ENCODE measurements at regions not wholly inside any gene's neighbourhood (a gene's known extent, or its start where the extent isn't known, plus 50 kb on each side); places are given as distances from the start of the nearest gene placed in this dataset.

GRCh38 chr13:106262886-106263285 is 272.6 kb downstream of the EFNB2 start:
- TF ChIP-seq, protein P1, sequence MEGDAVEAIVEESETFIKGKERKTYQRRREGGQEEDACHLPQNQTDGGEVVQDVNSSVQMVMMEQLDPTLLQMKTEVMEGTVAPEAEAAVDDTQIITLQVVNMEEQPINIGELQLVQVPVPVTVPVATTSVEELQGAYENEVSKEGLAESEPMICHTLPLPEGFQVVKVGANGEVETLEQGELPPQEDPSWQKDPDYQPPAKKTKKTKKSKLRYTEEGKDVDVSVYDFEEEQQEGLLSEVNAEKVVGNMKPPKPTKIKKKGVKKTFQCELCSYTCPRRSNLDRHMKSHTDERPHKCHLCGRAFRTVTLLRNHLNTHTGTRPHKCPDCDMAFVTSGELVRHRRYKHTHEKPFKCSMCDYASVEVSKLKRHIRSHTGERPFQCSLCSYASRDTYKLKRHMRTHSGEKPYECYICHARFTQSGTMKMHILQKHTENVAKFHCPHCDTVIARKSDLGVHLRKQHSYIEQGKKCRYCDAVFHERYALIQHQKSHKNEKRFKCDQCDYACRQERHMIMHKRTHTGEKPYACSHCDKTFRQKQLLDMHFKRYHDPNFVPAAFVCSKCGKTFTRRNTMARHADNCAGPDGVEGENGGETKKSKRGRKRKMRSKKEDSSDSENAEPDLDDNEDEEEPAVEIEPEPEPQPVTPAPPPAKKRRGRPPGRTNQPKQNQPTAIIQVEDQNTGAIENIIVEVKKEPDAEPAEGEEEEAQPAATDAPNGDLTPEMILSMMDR (IDR thresholded peaks at IDR 0.05; ENCODE audit: poor library complexity, severe bottlenecking), result no peak
- ATAC-seq (ENCODE audit: low read depth), result no peak

DNA sequence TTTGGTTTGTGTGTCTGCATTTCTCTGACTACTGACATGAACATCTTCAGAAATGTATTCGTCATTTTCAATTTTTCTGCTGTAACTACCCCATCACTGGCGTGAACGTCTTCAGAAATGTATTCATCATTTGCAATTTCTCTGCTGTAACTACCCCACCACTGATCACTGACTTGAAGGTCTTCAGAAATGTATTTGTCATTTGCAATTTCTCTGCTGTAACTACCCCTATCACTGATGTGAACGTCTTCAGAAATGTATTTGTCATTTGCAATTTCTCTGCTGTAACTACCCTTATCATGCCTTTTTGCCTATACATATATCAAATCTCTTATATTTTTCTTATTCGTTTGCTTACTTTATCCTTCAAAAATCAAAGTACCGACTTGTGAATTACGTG is 274.0 kb downstream of the EFNB2 start:
- H3K36me3 ChIP-seq (ENCODE audit: low read depth), result no peaks in the 10 kb centered on the region
- H3K4me1 ChIP-seq (ENCODE audit: insufficient read depth, poor library complexity, severe bottlenecking), result no peaks in the 10 kb centered on the region
- H3K27ac ChIP-seq (ENCODE audit: poor library complexity, severe bottlenecking), result no peak overlapping the region
- DNase-seq (ENCODE audit: low spot score) (no peak), ATAC-seq (ENCODE audit: low read depth) (no peak)
- TF ChIP-seq, protein P1 (IDR thresholded peaks at IDR 0.05; ENCODE audit: poor library complexity, severe bottlenecking), result no peak
- H3K9me3 ChIP-seq (ENCODE audit: severe bottlenecking), result no peaks in the 10 kb centered on the region
- H3K4me3 ChIP-seq (ENCODE audit: severe bottlenecking), result no peak overlapping the region
- H3K27me3 ChIP-seq (ENCODE audit: insufficient read depth, poor library complexity, severe bottlenecking), result no peaks in the 10 kb centered on the region

More at GRCh38 chr13:106262886-106263285, 272.6 kb downstream of the EFNB2 start:
- Histone ChIP-seq H3K4me3 (ENCODE audit: severe bottlenecking) (no peak overlapping the region), H3K4me1 (ENCODE audit: insufficient read depth, poor library complexity, severe bottlenecking) (no peaks in the 10 kb centered on the region), H3K27ac (ENCODE audit: poor library complexity, severe bottlenecking) (no peak overlapping the region), H3K36me3 (ENCODE audit: low read depth) (no peaks in the 10 kb centered on the region), H3K9me3 (ENCODE audit: severe bottlenecking) (no peaks in the 10 kb centered on the region), H3K27me3 (ENCODE audit: insufficient read depth, poor library complexity, severe bottlenecking) (no peaks in the 10 kb centered on the region)
- no peak for DNase-seq (ENCODE audit: low spot score)

GRCh38 chr13:106260352-106260751 is 275.1 kb downstream of the EFNB2 start:
- Histone ChIP-seq H3K36me3 (ENCODE audit: low read depth) (no peaks in the 10 kb centered on the region), H3K27ac (ENCODE audit: poor library complexity, severe bottlenecking) (no peak overlapping the region), H3K27me3 (ENCODE audit: insufficient read depth, poor library complexity, severe bottlenecking) (no peaks in the 10 kb centered on the region), H3K4me3 (ENCODE audit: severe bottlenecking) (no peak overlapping the region), H3K4me1 (ENCODE audit: insufficient read depth, poor library complexity, severe bottlenecking) (no peaks in the 10 kb centered on the region), H3K9me3 (ENCODE audit: severe bottlenecking) (no peaks in the 10 kb centered on the region)
- ATAC-seq (ENCODE audit: low read depth) (no peak), DNase-seq (ENCODE audit: low spot score) (no peak)
- TF ChIP-seq, protein P1 (IDR thresholded peaks at IDR 0.05; ENCODE audit: poor library complexity, severe bottlenecking), result no peak

- DNase-seq (ENCODE audit: low spot score), result no peak
- TF ChIP-seq, protein P1 (IDR thresholded peaks at IDR 0.05; ENCODE audit: poor library complexity, severe bottlenecking), result no peak
- no peak for ATAC-seq (ENCODE audit: low read depth)
- H3K27me3 ChIP-seq (ENCODE audit: insufficient read depth, poor library complexity, severe bottlenecking), result no peaks in the 10 kb centered on the region
- H3K4me1 ChIP-seq (ENCODE audit: insufficient read depth, poor library complexity, severe bottlenecking), result no peaks in the 10 kb centered on the region
- H3K27ac ChIP-seq (ENCODE audit: poor library complexity, severe bottlenecking), result no peak overlapping the region
- no peaks in the 10 kb centered on the region for H3K9me3 ChIP-seq (ENCODE audit: severe bottlenecking)
- H3K4me3 ChIP-seq (ENCODE audit: severe bottlenecking), result no peak overlapping the region
- no peaks in the 10 kb centered on the region for H3K36me3 ChIP-seq (ENCODE audit: low read depth)
Observed at GRCh38 chr13:106259928-106260327, 275.5 kb downstream of the EFNB2 start.

- DNase-seq (ENCODE audit: low spot score) (no peak), ATAC-seq (ENCODE audit: low read depth) (no peak)
- Histone ChIP-seq H3K4me3 (ENCODE audit: severe bottlenecking) (no peak overlapping the region), H3K36me3 (ENCODE audit: low read depth) (no peaks in the 10 kb centered on the region), H3K4me1 (ENCODE audit: insufficient read depth, poor library complexity, severe bottlenecking) (no peaks in the 10 kb centered on the region), H3K27ac (ENCODE audit: poor library complexity, severe bottlenecking) (no peak overlapping the region), H3K27me3 (ENCODE audit: insufficient read depth, poor library complexity, severe bottlenecking) (no peaks in the 10 kb centered on the region), H3K9me3 (ENCODE audit: severe bottlenecking) (no peaks in the 10 kb centered on the region)
- TF ChIP-seq, protein P1 (IDR thresholded peaks at IDR 0.05; ENCODE audit: poor library complexity, severe bottlenecking), result no peak
Observed at GRCh38 chr13:106246666-106247188, 288.7 kb downstream of the EFNB2 start.

Measured in RWPE2 (cell line).